SIG-M5 treated with dmso at 0.1 percent for 504 hours (cell line): ENCODE measurements at regions not wholly inside any gene's neighbourhood (a gene's known extent, or its start where the extent isn't known, plus 50 kb on each side); places are given as distances from the start of the nearest gene placed in this dataset.

Experiments used
- DNase-seq: peaks from one replicate; lab custom pipeline; 2025; ENCODE audit not compliant: unreplicated experiment; lab: John Stamatoyannopoulos, UW

DNA sequence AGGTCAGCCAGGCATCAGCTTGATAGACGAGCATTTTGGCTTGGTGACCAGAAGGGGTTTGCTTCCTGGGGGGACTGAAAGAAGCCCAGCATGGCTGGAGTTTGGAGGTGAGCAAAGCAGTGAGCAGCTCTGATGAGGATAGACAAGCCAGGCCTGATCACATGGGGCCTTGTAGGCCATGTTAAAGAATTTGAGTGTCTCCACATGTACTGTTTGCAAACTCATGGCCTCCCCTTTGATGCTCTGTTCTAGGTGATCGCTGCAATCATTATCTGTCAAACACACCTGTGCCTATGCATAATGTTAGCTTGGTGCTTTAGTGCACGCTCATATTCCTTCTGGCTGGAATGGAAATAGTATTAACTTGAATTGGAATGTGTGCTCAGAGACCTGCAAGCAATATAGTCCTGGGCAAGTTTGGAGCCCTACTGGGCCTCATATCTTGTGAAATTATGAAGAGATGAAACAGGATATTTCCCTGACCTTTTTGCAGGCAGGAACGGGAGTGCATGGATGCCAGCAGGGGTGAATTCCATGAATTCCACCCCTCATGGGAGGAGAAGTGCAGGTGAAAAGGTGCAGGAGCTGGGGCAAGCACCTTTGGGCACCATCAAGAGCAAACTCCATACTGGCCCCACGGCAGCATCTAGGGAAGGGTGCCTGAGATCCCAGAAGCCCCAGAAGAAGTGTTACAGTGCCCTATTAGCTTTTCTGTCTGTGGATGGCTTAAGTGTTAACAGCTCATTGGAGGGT, 480.5 kb downstream of the EPM2A start:
- DNase-seq, result no peak

DNA sequence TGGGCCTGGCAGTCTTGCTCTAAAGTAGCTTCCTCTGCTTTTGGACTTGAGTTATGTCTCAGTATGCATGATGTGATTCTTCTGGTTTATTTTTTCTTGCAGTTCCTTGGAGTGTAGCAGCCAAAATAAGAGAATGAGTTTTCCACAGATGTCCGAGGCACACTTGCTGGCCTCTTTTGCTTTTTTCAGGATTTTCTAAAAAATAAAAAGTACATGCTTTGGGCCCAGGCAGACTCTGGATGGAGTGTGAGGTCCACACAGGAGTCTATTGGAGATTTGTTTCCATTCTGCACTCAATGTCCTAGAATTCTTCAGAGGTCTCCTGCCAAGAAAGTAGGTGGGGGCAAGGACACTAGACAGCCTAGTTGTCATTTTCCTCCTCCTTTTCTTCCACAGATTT, 477.6 kb downstream of the EPM2A start:
- DNase-seq, result no peak

DNA sequence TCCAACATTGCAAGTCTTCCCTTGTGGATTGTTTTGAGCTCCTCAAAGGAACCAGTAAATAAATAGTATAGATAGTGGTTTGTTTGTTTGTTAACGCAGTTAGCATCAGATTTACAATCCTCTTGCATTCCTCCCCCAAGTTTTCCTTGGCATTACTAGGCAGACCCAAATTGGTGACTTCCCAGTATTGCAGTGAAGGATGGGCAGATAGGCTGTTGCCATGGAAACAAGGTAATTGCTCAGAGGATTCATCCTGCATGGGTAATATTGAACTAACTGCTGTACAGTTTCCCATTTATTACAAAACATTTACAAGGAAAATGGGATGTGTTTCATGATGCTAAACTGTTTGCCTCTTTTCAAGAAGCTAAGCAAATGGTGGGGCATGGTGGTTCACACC, 477.2 kb downstream of the EPM2A start:
- DNase-seq, result no peak

DNA sequence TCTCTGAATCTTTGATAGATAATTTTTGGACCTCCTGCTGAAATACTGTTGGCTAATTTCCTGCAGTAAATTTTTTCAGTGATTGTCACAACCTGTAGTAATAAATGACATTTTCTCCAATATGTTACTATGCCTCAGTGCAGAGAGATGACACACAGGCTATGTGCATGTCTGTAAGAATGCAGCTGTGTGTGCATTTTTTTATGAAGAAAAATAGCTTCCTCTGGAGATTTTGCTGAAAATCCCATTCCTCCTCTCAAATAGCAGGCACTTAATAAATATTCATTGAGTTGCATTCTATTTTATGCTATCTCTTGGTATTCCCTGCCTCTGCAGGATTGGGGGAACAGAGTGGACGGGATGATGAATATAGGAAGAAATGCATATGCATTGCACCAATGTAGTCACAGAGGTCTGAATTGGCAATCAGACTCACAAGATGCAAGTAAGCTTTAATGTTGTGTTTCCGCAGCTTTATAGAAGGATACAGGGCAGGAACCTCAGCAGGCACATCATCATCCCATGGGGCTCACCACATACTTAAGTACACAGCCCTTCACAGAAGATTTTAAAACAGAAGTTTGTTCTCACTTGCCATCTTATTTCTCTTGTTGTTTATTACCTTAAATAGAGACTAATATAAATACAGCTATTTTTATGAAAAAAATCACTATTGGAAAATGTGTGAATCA, 474.7 kb downstream of the EPM2A start:
- no peak for DNase-seq

DNA sequence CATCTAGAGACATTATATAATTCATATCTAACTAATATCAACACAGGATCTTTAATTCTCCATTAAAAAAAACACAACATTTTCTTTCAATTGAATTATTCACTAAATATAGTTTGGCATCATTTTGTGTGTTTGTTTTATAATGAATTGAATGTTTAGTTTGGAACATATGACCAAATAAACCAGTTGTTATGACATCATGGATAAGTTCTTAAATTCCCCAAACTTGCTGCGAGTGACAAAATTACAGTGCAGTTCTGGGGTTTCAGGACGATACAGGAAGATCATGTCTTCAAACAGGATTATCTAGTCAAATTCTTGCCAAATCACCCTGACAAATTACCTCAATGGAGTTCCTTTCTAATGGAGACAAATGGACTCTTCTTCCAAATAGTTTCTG, 473.6 kb downstream of the EPM2A start:
- DNase-seq, result no peak

DNA sequence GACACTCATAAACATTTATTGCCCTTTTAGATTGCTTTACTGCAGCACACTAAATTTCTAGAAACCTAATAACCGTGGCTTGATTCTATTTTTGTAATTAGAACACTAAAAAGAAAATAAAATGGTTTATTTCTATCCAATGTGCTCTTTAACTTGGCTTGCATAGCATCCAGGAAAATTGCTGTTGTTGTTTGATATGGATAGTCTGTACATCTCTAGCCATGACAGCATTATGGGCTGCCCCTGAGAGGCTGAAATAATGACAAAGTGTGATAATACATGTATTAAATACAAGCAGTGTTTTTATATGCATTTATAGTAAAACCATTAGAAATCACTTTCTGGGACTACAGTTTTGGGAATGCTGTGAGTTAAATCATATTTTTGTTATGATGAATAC, 472.5 kb downstream of the EPM2A start:
- DNase-seq, result no peak

DNA sequence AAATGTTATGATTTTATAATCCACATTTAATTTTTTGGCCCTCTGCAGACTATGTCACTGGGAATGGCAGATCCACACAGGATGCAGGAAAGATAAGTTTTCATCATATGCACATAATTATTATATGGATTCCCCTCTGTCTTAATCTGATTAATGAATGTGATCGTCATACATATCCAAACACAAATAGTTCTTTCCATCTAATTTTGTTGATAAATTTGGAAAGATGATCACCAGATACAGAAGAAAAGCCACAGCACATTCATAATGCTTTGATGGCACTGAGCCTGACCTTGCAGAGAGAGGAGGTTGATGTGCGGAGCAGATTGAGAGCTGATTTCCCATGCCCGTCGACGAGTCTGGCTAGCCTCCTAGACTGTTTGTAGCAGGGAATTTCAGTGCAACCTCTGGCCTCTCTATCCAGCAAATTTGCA, 471.5 kb downstream of the EPM2A start:
- no peak for DNase-seq

DNA sequence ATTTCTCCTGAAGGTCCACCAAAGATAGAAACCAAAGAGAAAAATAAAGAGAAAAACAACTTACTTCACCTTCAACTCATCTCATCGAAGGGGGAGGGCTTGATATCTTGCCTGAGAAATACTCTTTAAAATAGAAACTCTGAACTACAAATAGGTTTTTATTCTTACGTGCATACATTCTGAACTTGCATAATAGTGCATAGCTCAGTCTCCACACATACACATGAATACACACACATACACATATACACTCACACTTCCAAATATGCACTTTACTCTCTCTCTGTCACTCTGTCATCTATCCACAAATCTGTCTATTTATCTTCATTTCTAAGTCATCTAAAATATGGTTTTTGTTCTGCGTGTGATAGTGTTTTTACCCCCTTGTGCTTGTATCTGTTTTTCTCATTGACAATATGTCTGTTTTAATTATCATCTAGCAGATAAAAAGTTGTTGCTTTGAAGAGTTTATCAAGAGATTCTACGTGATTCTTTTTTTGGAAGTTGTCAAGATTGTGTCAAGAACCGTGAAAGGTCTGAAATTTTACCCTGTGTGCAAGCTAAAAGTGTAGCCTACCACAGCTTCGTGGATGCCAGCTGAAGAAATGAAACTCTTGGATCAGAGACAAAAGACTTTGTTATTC, 468.8 kb downstream of the EPM2A start:
- no peak for DNase-seq

DNA sequence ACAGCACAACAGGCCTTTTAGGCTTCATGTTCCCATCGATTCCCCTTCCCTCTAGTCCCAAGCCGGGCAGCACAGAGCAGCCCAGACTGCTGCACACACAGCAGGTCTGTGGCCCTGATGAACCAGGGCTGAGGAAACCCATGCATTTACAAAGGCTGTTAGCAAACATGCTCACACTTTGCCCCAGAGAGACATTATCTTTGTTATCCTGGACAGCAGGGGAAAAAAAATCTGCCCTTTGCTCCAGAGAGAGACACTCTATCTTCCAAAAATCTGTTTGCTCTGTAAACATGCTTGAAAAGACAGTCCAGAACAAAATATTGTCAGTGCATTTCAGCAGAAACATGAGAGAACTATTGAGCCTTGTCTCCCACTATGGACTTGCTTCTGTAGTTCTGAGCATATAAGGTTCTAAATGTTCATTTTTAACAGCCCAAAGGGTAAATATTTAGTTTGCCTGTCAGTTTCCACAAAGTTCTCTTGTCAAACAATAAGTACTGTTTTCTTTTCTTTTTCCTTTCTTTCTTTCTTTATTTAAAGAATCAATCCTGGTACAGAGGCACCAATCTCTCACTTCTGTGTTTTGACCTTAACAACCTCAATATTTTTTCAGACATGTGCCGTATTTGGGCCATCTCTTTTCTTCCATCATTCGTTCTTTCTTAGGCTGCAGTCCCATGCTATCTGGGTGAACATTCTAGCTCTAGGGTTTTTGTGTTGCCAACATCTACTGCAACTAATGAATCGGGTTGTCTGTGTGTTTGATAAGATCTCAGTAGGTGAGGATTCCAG, 468.0 kb downstream of the EPM2A start:
- no peak for DNase-seq

DNA sequence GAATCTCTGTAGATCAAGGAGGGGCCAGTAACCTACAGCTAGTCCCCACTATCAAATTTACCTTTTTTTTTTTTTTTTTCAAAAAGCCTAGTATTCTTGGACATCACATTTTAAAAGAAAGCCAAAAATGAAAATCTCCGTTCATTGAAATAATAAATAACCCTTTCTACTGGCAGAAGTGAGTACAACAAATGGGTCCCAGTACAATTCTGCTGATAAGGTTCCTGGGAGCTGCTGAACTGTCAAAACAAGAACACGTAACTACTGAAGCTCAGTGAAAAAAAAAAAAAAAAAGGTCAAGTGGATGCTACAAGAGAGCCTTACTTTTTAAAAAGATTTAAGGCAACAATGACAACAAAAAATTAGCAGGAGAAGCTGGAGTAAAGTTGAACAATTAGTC, 464.9 kb downstream of the EPM2A start:
- DNase-seq, result no peak

DNA sequence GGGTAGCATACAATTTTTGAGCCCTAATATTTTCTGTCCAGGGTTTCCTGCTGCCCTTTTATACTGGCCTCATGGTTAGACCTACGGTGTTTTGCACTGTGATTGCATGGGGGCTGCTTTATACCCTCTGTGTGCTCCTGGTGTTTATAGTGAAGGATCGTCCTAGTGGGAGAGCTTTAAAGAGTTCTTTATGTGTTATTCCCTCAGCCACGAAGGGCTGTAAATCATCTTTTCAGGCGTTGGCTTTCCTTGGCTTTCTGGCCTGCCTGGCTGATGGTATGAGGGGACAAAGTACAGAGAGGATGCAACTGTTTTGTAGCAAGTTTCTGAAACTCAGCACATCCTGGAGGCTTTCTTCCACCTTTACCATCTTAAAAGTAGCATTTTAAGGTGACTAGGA, 464.3 kb downstream of the EPM2A start:
- no peak for DNase-seq

DNA sequence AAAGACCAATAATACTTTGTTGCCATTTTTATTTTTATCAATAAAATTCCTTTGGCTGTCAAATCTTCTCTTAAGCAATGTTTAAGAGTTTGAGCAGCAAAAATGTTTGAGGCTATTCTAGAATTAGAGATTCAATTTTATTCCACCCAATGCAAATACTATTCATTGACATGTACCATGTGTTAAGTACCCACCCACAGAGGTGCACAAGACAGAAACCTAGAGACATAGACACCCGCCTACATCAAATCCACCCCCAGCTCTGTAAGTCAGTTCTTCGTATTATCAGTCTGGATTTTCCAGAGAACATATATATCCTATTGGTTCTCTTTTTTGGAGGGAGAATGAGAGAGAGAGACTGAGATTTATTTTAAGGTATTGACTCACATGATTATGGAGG, 463.7 kb downstream of the EPM2A start:
- DNase-seq, result no peak

DNA sequence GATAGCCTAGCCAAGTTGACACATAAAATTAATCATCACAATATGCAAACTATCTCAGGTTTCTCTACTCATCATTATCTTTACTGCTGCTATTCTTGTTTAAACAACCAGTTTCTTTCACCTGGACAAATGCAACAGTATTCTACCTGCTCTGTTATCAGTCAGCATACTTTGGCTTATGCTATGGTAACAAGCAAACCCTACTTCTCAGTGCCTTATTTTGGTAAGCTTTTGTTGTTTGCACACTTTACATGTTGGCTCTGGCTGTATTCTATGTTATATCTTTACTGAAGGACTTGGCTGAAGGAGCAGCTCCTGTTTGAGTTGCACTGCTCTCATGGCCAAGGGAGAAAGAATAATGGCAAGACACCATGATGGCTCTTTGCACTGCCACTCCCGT, 463.1 kb downstream of the EPM2A start:
- no peak for DNase-seq

DNA sequence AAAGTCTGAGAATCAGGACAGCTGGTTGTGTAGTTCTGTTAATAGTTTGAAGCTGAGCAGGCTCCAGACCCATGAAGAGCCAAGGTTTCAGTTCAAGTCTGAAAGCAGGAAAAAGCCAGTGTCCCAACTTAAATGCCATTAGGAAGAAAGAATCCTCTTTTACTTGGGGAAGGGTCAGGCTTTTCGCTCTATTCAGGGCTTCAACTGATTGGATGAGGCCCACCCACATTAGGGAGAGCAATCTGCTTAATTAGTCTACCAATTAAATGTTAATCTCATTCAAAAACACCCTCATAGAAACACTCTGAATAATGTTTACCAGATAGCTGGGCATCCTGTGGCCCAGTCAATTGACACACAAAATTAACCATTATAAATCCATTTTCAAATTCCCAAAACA, 462.2 kb downstream of the EPM2A start:
- no peak for DNase-seq

DNA sequence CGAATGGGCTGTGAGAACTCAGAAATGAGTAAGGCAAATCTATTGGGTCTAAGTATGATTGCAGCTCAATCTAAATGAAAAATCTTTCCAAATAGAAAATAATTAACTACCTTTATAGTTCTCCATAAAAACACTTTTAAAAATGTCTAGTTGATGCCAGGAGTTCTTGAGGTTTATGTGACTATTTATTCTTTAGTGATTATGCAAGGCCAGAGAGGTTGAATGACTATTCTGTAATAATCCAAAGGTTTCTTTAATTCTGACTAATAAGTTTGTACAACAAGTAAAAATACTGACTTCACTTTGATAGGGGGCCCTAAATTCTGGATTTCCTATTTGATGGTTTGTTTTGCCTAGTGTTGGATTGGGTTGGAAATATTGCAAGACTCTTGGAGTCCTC, 461.2 kb downstream of the EPM2A start:
- DNase-seq, result no peak

DNA sequence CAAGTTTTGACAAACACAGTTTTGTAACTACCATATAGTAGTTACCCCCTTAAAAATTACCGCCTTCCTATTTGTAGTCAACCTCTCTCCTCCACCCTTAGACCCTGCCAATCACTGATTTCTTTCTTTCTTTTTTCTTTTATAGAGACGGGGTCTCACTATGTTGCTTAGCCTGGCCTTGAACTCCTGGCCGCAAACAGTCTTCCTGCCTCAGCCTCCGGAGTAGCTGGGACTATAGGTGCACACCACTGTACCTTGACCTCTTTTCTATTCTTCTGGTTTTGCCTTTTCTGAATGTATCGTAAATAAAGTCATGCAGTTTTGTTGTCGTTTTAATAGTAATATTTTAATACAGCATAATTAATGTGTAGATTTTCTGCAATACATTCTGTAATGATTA, 460.3 kb downstream of the EPM2A start:
- no peak for DNase-seq

DNA sequence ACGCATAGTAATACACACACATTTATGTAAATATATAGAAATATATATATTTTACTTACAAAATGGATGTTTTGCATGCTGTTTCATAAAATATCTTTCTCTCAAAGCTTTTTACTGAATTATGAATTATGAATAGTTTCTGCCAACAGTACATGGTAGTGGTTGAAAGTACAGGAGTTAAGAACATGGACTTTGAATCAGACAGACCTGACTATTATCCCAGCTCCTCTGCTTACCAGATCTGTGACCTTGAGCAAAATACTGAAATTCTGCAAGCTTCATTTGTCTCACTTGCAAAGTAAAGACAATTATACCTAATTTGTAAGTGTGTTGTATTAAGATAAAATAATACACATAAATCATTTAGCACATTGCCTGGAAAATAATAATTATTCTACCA, 459.5 kb downstream of the EPM2A start:
- no peak for DNase-seq

DNA sequence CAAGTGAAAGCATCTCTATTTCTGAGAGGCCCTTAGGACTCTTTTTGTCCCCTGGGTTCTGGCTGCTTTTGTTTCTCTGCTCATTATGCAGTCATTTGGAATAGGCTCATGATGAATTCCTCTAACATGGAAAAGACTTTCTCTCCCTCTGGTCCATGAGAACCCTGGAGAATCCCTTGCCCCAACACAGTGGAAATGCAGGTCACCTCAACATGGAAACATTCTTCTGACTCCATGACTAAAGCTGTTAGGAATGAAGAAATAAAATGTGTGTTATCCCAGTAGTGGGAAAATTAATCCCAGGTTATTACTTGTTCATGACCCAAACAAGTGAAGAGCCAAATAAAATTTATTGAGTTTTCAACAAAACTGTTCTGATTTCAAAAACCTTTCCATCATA, 458.6 kb downstream of the EPM2A start:
- DNase-seq, result no peak

DNA sequence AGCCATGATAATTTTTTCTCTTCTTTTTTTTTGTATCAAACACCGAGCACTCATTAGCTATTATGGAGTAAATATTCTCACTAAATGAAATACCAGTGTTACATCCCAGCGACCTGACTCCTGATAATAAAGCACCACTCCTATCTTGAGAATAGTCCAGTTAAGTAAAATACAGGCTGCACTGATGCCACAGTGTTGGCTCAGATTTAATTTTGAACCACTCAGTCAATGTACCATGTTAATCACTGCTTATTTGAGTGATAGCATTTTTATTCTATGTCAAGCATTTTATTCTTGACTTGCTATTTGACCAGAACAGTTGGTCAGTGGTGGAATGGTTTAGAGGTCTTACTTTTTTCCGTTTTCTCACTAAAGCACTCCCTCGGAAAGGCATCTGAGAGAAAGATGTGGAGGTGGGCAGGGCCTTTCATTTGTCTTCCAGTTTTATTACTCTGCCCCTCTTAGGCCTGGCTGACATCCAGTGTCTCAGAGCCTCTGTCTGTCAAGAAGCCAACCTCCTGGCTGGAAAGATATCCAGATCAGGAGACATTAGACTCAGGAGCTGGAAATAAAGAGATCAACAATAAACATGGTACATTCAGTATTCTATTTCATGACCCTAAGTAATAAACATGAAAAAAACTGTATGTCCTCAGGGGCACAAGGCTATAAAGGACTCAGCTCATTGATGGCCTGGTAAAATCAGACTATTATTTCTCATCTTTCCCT, 457.8 kb downstream of the EPM2A start:
- no peak for DNase-seq

DNA sequence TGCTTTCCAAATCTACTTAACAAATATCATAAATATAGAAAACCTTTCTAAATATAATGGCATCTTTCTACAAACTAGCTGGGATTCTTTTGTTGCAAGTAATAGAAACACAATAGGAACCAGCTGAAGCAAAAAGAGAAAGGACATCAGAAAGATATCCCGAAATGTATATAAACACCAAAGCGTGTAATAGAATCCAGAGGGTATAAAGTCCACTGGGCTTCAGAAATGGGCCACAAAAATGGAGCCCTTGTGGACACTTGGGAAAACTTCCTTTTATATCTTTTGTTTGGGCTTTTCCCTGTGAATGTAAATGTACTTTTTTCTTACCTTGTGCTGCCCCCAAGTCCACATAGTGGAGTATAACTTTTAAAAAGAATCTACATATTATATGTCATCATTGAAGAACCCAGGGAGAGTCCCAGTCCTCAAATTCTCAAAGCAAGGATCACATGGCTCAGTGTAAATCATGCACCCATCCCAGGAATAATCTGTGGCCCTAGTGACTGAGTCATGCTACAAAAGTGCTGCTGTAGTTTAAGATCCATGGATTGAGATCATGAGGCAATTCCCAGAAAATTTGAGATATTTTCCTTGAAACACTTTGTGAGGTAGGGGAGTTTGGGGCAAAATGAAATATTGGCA, 457.0 kb downstream of the EPM2A start:
- no peak for DNase-seq
